Endodermal cell (in vitro differentiated cells): ENCODE measurements at regions not wholly inside any gene's neighbourhood (a gene's known extent, or its start where the extent isn't known, plus 50 kb on each side); places are given as distances from the start of the nearest gene placed in this dataset.

Experiments
- DNase-seq: peaks from one replicate; pipeline ENCODE4 v3.0.0-alpha.2; 2017
- H3K27ac ChIP-seq: 2 replicates; pipeline ENCODE4 v1.5.1; 2013; ENCODE audit warnings: mild to moderate bottlenecking, low read depth, low read length, moderate library complexity
- H3K27me3 ChIP-seq: 2 replicates; pipeline ENCODE4 v1.6.1; 2013; ENCODE audit warnings: mild to moderate bottlenecking, low read length, moderate library complexity; ENCODE audit not compliant: insufficient read depth, control insufficient read depth, poor library complexity, severe bottlenecking
- H3K36me3 ChIP-seq: 2 replicates; pipeline ENCODE4 v1.7.0; 2013; ENCODE audit warnings: mild to moderate bottlenecking, low read length, moderate library complexity; ENCODE audit not compliant: control insufficient read depth, insufficient read depth
- H3K4me1 ChIP-seq: one replicate; pipeline ENCODE4 v1.7.0; 2013; ENCODE audit warnings: low read length; ENCODE audit not compliant: control insufficient read depth, insufficient read depth
- H3K4me3 ChIP-seq: 2 replicates; pipeline ENCODE4 v1.5.1; 2013; ENCODE audit warnings: mild to moderate bottlenecking, low read length, moderate library complexity
- H3K9ac ChIP-seq: 2 replicates; pipeline ENCODE4 v1.6.1; 2013; ENCODE audit warnings: mild to moderate bottlenecking, low read length, moderate library complexity; ENCODE audit not compliant: poor library complexity, severe bottlenecking; ENCODE audit errors: extremely low read depth
- H3K9me3 ChIP-seq: 2 replicates; pipeline ENCODE4 v1.6.1; 2013; ENCODE audit warnings: mild to moderate bottlenecking, low read length, moderate library complexity; ENCODE audit not compliant: control insufficient read depth
- H3K27ac Mint-ChIP-seq: 2 replicates; pipeline ENCODE4 v1.8.0; 2020; ENCODE audit warnings: mixed read lengths
- H3K27me3 Mint-ChIP-seq: 2 replicates; pipeline ENCODE4 v1.8.0; 2021; ENCODE audit warnings: mild to moderate bottlenecking, mixed read lengths; ENCODE audit not compliant: insufficient read depth
- H3K36me3 Mint-ChIP-seq: 2 replicates; pipeline ENCODE4 v1.8.0; 2020; ENCODE audit warnings: low read depth, mixed read lengths
- H3K4me1 Mint-ChIP-seq: 2 replicates; pipeline ENCODE4 v1.8.0; 2020; ENCODE audit warnings: mixed read lengths
- H3K4me3 Mint-ChIP-seq: 2 replicates; pipeline ENCODE4 v1.8.0; 2020; ENCODE audit warnings: mild to moderate bottlenecking, moderate library complexity, mixed read lengths
- H3K9me3 Mint-ChIP-seq: 2 replicates; pipeline ENCODE4 v1.8.0; 2020; ENCODE audit warnings: mild to moderate bottlenecking, mixed read lengths
- CTCF ChIP-seq: fragments of 200-600 bp; sonication (generic); conservative IDR thresholded peaks from 2 replicates; pipeline ENCODE4 v1.5.0; 2021; ENCODE audit warnings: antibody characterized with exemption, mild to moderate bottlenecking
- WGBS, 2 experiments: methylation state at CpG; one replicate each; pipeline versions ENCODE4 v1.1.5 to v1.1.7; 2013; ENCODE audit warnings: missing lambda C conversion rate in 2 of 2, mixed read lengths in 1 of 2; ENCODE audit not compliant: insufficient coverage in 1 of 2, insufficient read length in 1 of 2; 5-methylcytosine and 5-hydroxymethylcytosine counted together

- no peaks in the 10 kb centered on the region for H3K36me3 Mint-ChIP-seq
- H3K27ac ChIP-seq, result no peak overlapping the region
- peaks cover 8% of the 10 kb centered on the region for H3K9me3 ChIP-seq
- 93 to 96% methylated on average over 4 of the region's 6 CpGs for WGBS, 2 experiments
- no peaks in the 10 kb centered on the region for H3K27me3 Mint-ChIP-seq
- H3K9me3 Mint-ChIP-seq, result peaks cover 1% of the 10 kb centered on the region
- H3K4me1 Mint-ChIP-seq, result no peaks in the 10 kb centered on the region
- no peaks in the 10 kb centered on the region for H3K27me3 ChIP-seq
- no peak overlapping the region for H3K4me3 ChIP-seq
- DNase-seq, result no peak
- no peak for TF ChIP-seq CTCF
- no peak overlapping the region for H3K27ac Mint-ChIP-seq
- H3K36me3 ChIP-seq, result no peaks in the 10 kb centered on the region
- no peak overlapping the region for H3K9ac ChIP-seq
- H3K4me1 ChIP-seq, result no peaks in the 10 kb centered on the region
- no peak overlapping the region for H3K4me3 Mint-ChIP-seq
These were observed 1396.5 kb downstream of the OTOL1 start for GRCh38 chr3:162892921-162893793.

- Mint-ChIP-seq H3K27me3 (no peaks in the 10 kb centered on the region), H3K4me3 (no peak overlapping the region), H3K36me3 (no peaks in the 10 kb centered on the region), H3K27ac (no peak overlapping the region), H3K4me1 (no peaks in the 10 kb centered on the region), H3K9me3 (peaks cover 6% of the 10 kb centered on the region)
- no peaks in the 10 kb centered on the region for H3K27me3 ChIP-seq
- H3K9ac ChIP-seq, result no peak overlapping the region
- no peaks in the 10 kb centered on the region for H3K36me3 ChIP-seq
- peaks cover 8% of the 10 kb centered on the region for H3K9me3 ChIP-seq
- H3K27ac ChIP-seq, result no peak overlapping the region
- H3K4me1 ChIP-seq, result no peaks in the 10 kb centered on the region
- no peak for DNase-seq
- H3K4me3 ChIP-seq, result no peak overlapping the region
- no peak for TF ChIP-seq CTCF
These were observed 1400.7 kb downstream of the OTOL1 start for GRCh38 chr3:162897291-162897690.

- Histone ChIP-seq H3K27ac (no peak overlapping the region), H3K36me3 (no peaks in the 10 kb centered on the region), H3K9ac (no peak overlapping the region), H3K9me3 (no peaks in the 10 kb centered on the region), H3K27me3 (no peaks in the 10 kb centered on the region), H3K4me3 (no peak overlapping the region), H3K4me1 (no peaks in the 10 kb centered on the region)
- Mint-ChIP-seq H3K9me3 (no peaks in the 10 kb centered on the region), H3K27ac (no peak overlapping the region), H3K27me3 (no peaks in the 10 kb centered on the region), H3K36me3 (peaks cover 4% of the 10 kb centered on the region), H3K4me3 (no peak overlapping the region), H3K4me1 (peaks cover 16% of the 10 kb centered on the region)
- no peak for TF ChIP-seq CTCF
- no peak for DNase-seq
- 84 to 97% methylated on average over 2 of the region's 2 CpGs for WGBS, 2 experiments
These were observed 1435.9 kb downstream of the OTOL1 start for GRCh38 chr3:162932503-162932902.
